Endothelial cell of umbilical vein (primary cell): ENCODE measurements at regions not wholly inside any gene's neighbourhood (a gene's known extent, or its start where the extent isn't known, plus 50 kb on each side); places are given as distances from the start of the nearest gene placed in this dataset.

Experiments used
- BruUV-seq: library from RNA; stranded (reverse); fragments of 400-500 nt; replicated peaks from 2 replicates; lab custom pipeline; 2021; lab: Mats Ljungman, UMichigan
- CTCF ChIA-PET: fragments of 300-600, 350-600 bp; sonication (Branson Sonifier 250); formaldehyde crosslinking; loops from one replicate; lab custom pipeline; 2021; ENCODE audit warnings: antibody characterized with exemption, inconsistent platforms; lab: Charles Lee
- POLR2A ChIA-PET: fragments of 300-600, 350-600 bp; sonication (Branson Sonifier 250); formaldehyde crosslinking; loops from one replicate; lab custom pipeline; 2021; ENCODE audit warnings: antibody characterized with exemption, inconsistent platforms; lab: Charles Lee
- DNase-seq: peaks from one replicate; pipeline ENCODE4 v3.0.0-alpha.2; 2011; ENCODE audit warnings: low read depth, low spot score
- FAIRE-seq: peaks from 2 replicates; lab custom pipeline; 2011; peaks lifted over from hg19 to GRCh38; lab: Jason Lieb, UNC
- H2AFZ ChIP-seq: 2 replicates; pipeline ENCODE4 v1.6.0; 2012; ENCODE audit warnings: low read depth, low read length, control low read depth, inconsistent platforms
- H3K27ac ChIP-seq: 2 replicates; pipeline ENCODE4 v1.5.1; 2011; ENCODE audit warnings: low read depth, mild to moderate bottlenecking, control low read depth, low read length, moderate library complexity; ENCODE audit not compliant: insufficient read depth
- H3K27me3 ChIP-seq, 2 experiments: 2 replicates each; pipeline versions ENCODE4 v1.6.0 to v1.6.1; 2011; ENCODE audit warnings: low read length in 2 of 2, mixed read lengths in 1 of 2; ENCODE audit not compliant: control insufficient read depth in 2 of 2, insufficient read depth in 2 of 2
- H3K36me3 ChIP-seq, 2 experiments: 2 replicates in 1 of 2; 3 replicates in 1 of 2; pipeline ENCODE4 v1.5.1; 2011; ENCODE audit warnings: low read length in 2 of 2, mild to moderate bottlenecking in 1 of 2, moderate library complexity in 1 of 2; ENCODE audit not compliant: control insufficient read depth in 2 of 2, insufficient read depth in 2 of 2; ENCODE audit errors: extremely low read depth in 1 of 2
- H3K4me1 ChIP-seq: 3 replicates; pipeline ENCODE4 v1.5.1; 2011; ENCODE audit warnings: mild to moderate bottlenecking, low read length; ENCODE audit not compliant: control insufficient read depth, insufficient read depth; ENCODE audit errors: extremely low read depth
- H3K4me2 ChIP-seq: 2 replicates; pipeline ENCODE4 v1.6.1; 2011; ENCODE audit warnings: low read length, control low read depth, mixed read lengths; ENCODE audit not compliant: insufficient read depth
- H3K4me3 ChIP-seq, 3 experiments: fragments of 200-600 bp in 1 of 3; sonication (generic), shearing (Covaris generic) in 1 of 3; replicated peaks in 1 of 3; 2 replicates each; pipeline ENCODE4 v1.5.1; 2011 to 2016; ENCODE audit warnings: control low read depth in 3 of 3, low read length in 3 of 3, mild to moderate bottlenecking in 2 of 3, inconsistent platforms in 1 of 3, low read depth in 1 of 3, moderate library complexity in 1 of 3; ENCODE audit not compliant: insufficient read depth in 1 of 3
- H3K79me2 ChIP-seq: 2 replicates; pipeline ENCODE4 v1.6.0; 2012; ENCODE audit warnings: low read length, inconsistent platforms; ENCODE audit not compliant: control insufficient read depth, insufficient read depth
- H3K9ac ChIP-seq: replicated peaks from 2 replicates; pipeline ENCODE3; 2011; ENCODE audit warnings: low read length, control low read depth; ENCODE audit not compliant: insufficient read depth; ENCODE audit errors: extremely low read depth
- H3K9me1 ChIP-seq: replicated peaks from 3 replicates; pipeline ENCODE4 v1.6.0; 2011; ENCODE audit warnings: mild to moderate bottlenecking, low read length; ENCODE audit not compliant: control insufficient read depth, insufficient read depth; ENCODE audit errors: extremely low read depth
- H3K9me3 ChIP-seq: replicated peaks from 2 replicates; pipeline ENCODE4 v1.5.1; 2012; ENCODE audit warnings: low read length, inconsistent platforms; ENCODE audit not compliant: control insufficient read depth, insufficient read depth
- H4K20me1 ChIP-seq: replicated peaks from 2 replicates; pipeline ENCODE3; 2011; ENCODE audit warnings: mild to moderate bottlenecking, low read length; ENCODE audit not compliant: control insufficient read depth, insufficient read depth; ENCODE audit errors: extremely low read depth
- EZH2 ChIP-seq: IDR thresholded peaks from 2 replicates; pipeline ENCODE4 v1.6.1; 2012; ENCODE audit warnings: borderline replicate concordance, low read depth, mild to moderate bottlenecking, moderate library complexity, low read length, inconsistent platforms; ENCODE audit not compliant: severe bottlenecking
- FOS ChIP-seq: IDR thresholded peaks from 2 replicates; pipeline ENCODE4 v1.6.1; 2011; ENCODE audit warnings: mild to moderate bottlenecking, low read length, moderate library complexity, borderline replicate concordance; ENCODE audit not compliant: insufficient read depth
- GATA2 ChIP-seq: IDR thresholded peaks from 2 replicates; pipeline ENCODE4 v1.7.0; 2011; ENCODE audit warnings: low read depth, mild to moderate bottlenecking, moderate library complexity, mixed read lengths, low read length; ENCODE audit not compliant: insufficient read length, insufficient read depth
- JUN ChIP-seq: IDR thresholded peaks from 2 replicates; pipeline ENCODE4 v1.6.1; 2011; ENCODE audit warnings: borderline replicate concordance, low read depth; ENCODE audit not compliant: insufficient read length, insufficient read depth
- MAX ChIP-seq: IDR thresholded peaks from 2 replicates; pipeline ENCODE4 v1.6.1; 2011; ENCODE audit not compliant: insufficient read depth, insufficient read length
- MYC ChIP-seq: IDR thresholded peaks from one replicate; pipeline ENCODE4 v1.6.1; 2011; ENCODE audit warnings: mild to moderate bottlenecking, low read depth, low read length
- POLR2A ChIP-seq: IDR thresholded peaks from 2 replicates; pipeline ENCODE4 v1.6.1; 2012; ENCODE audit warnings: low read depth, mild to moderate bottlenecking, control low read depth, low read length
- POLR2AphosphoS5 ChIP-seq: IDR thresholded peaks from 2 replicates; pipeline ENCODE4 v1.6.1; 2012; ENCODE audit warnings: low read depth, mild to moderate bottlenecking, control low read depth, low read length, moderate library complexity; ENCODE audit not compliant: insufficient read depth
- dilution Hi-C: fragments of 300-500 bp; cut with MboI; formaldehyde crosslinking; loops from one replicate; pipeline ENCODE4 v1.15.0; 2019; ENCODE audit warnings: low sequenced_read_pairs; ENCODE audit not compliant: extremely low pct_ligation_motif_present
- intact Hi-C: fragments of 100-400 bp; cut with micrococcal nuclease; formaldehyde crosslinking; loops from one replicate; pipeline ENCODE4 v1.10.0; 2022
- TF ChIP-seq, protein P1 (sequence below), 2 donors: IDR thresholded peaks; 1 replicate in 1 of 2; 2 replicates in 1 of 2; pipeline ENCODE4 v1.5.1; 2011; ENCODE audit warnings: low read length in 2 of 2, mild to moderate bottlenecking in 2 of 2, moderate library complexity in 2 of 2, control low read depth in 1 of 2, inconsistent platforms in 1 of 2, low read depth in 1 of 2; ENCODE audit not compliant: insufficient read depth in 1 of 2; ENCODE audit errors: extremely low read depth in 1 of 2

DNA sequence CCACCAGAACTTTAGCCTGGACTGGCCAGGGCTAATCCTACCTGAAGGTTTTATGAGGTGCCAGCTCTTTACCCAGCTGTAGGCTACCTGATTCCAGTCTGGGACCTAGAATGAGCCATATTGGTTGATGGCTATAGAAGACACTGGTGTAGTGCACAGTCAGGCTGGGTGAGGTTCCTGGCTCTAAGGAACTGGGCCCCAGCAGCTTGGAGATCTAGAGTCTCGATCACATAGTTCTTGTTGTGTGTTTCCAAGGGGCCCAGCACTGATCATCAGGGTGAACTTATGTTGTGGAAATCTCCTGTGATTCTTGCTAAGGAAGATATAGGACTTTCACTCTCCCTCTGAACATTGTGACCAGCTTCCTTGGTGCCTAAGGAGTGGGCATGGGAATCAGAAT, 236.3 kb downstream of the ZNF536 start:
- FAIRE-seq = no peak
- POLR2A ChIA-PET = no interaction called here
- CTCF ChIA-PET = no interaction called here

More for the DNA sequence above, 236.3 kb downstream of the ZNF536 start:
- peaks cover 5% of the 10 kb centered on the region for H3K9me3 ChIP-seq
- no peak overlapping the region for H3K27ac ChIP-seq
- no peaks in the 10 kb centered on the region for H4K20me1 ChIP-seq
- intact Hi-C loops = no loop called here
- no peaks in the 10 kb centered on the region for H3K4me1 ChIP-seq
- no TSS peak for BruUV-seq
- no peak for DNase-seq
- no peak overlapping the region for H2AFZ ChIP-seq
- no peaks in the 10 kb centered on the region for H3K27me3 ChIP-seq
- H3K4me2 ChIP-seq = no peak overlapping the region
- no peaks in the 10 kb centered on the region for H3K79me2 ChIP-seq
- no peak overlapping the region for H3K4me3 ChIP-seq
- TF ChIP-seq JUN (no peak), GATA2 (no peak), EZH2 (no peak), POLR2AphosphoS5 (no peak), FOS (no peak), POLR2A (no peak), MYC (no peak), MAX (no peak)
- TF ChIP-seq, protein P1, sequence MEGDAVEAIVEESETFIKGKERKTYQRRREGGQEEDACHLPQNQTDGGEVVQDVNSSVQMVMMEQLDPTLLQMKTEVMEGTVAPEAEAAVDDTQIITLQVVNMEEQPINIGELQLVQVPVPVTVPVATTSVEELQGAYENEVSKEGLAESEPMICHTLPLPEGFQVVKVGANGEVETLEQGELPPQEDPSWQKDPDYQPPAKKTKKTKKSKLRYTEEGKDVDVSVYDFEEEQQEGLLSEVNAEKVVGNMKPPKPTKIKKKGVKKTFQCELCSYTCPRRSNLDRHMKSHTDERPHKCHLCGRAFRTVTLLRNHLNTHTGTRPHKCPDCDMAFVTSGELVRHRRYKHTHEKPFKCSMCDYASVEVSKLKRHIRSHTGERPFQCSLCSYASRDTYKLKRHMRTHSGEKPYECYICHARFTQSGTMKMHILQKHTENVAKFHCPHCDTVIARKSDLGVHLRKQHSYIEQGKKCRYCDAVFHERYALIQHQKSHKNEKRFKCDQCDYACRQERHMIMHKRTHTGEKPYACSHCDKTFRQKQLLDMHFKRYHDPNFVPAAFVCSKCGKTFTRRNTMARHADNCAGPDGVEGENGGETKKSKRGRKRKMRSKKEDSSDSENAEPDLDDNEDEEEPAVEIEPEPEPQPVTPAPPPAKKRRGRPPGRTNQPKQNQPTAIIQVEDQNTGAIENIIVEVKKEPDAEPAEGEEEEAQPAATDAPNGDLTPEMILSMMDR (IDR thresholded peaks at IDR 0.05; ENCODE audit: extremely low read depth in 1 of 2, insufficient read depth in 1 of 2, low read depth in 1 of 2, low read length in 2 of 2) = no peak
- no peak overlapping the region for H3K9ac ChIP-seq
- H3K36me3 ChIP-seq = no peaks in the 10 kb centered on the region
- no peaks in the 10 kb centered on the region for H3K9me1 ChIP-seq
- dilution Hi-C loops = no loop called here
